ENCODE measurements at regions not wholly inside any gene's neighbourhood (a gene's known extent, or its start where the extent isn't known, plus 50 kb on each side); places are given as distances from the start of the nearest gene placed in this dataset.

DNA sequence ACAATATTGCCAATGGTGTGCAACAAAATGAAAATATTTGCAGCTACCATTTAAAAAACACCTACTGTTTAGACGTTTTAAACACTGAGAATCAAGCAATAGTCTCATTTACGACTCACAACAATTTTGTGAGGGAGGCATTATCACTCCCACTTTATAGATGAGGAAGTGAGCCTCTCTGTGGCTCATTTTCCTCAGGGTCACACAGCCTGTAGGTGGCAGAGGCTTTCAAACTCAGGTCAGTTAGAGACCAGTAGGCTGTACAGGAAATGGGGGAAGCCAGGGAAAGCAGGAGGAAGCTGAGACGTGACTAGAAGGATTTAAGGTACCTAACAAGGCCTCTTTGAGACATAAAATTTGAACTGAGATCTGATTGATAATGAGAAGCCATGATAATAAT is 95.0 kb upstream of the ZNF521 start:
- Histone ChIP-seq H2AFZ (ENCODE audit: low read depth, low read length, poor library complexity, severe bottlenecking) (no peak overlapping the region), H3K4me2 (ENCODE audit: low read length) (no peak overlapping the region), H3K4me1 (ENCODE audit: control insufficient read depth in 1 of 2, insufficient read depth in 2 of 2, low read length in 2 of 2) (no peaks in the 10 kb centered on the region), H3K27me3 (ENCODE audit: insufficient read depth, low read length) (no peaks in the 10 kb centered on the region), H4K20me1 (ENCODE audit: insufficient read depth) (no peaks in the 10 kb centered on the region), H3K36me3 (ENCODE audit: control insufficient read depth in 1 of 2, insufficient read depth in 2 of 2, low read length in 2 of 2) (no peaks in the 10 kb centered on the region), H3K9ac (ENCODE audit: low read length) (no peak overlapping the region), H3K27ac (ENCODE audit: low read depth, low read length) (no peak overlapping the region), H3K79me2 (ENCODE audit: insufficient read depth, low read length) (no peaks in the 10 kb centered on the region), H3K4me3 (replicated peaks in 1 of 2; ENCODE audit: low read depth in 1 of 2, low read length in 2 of 2) (no peak overlapping the region), H3K9me2 (ENCODE audit: insufficient read depth) (no peaks in the 10 kb centered on the region), H3K9me3 (ENCODE audit: control insufficient read depth in 1 of 2, insufficient read depth in 1 of 2, low read depth in 1 of 2, low read length in 2 of 2) (no peaks in the 10 kb centered on the region)
- ChIA-PET POLR2A (no interaction called here), RAD21 (ENCODE audit: low non-redundant PET in 1 of 2, low total read pairs in 2 of 2, uncharacterized antibody in 2 of 2, unreplicated experiment in 2 of 2) (no interaction called here), CTCF (no interaction called here)
- ATAC-seq: no peak
- intact Hi-C loops (cut with micrococcal nuclease): no loop called here
- BruUV-seq (replicated peaks): no TSS peak
- TF ChIP-seq RAD21 (IDR thresholded peaks at IDR 0.05; ENCODE audit: low read depth): no peak
- TF ChIP-seq SP1 (IDR thresholded peaks at IDR 0.05; ENCODE audit: low read depth): no peak
- TF ChIP-seq EGR1 (IDR thresholded peaks at IDR 0.05; ENCODE audit: low read depth): no peak
- TF ChIP-seq EZH2phosphoT487 (IDR thresholded peaks at IDR 0.05; ENCODE audit: borderline replicate concordance): no peak
- no peak for TF ChIP-seq CEBPB (IDR thresholded peaks at IDR 0.05; ENCODE audit: low read depth)
- TF ChIP-seq POLR2AphosphoS5 (IDR thresholded peaks at IDR 0.05; ENCODE audit: low read depth, low read length): no peak
- TF ChIP-seq SIN3A (IDR thresholded peaks at IDR 0.05; ENCODE audit: low read depth): no peak
- TF ChIP-seq CBX3 (IDR thresholded peaks at IDR 0.05; ENCODE audit: low read depth): no peak
- TF ChIP-seq, protein P1, sequence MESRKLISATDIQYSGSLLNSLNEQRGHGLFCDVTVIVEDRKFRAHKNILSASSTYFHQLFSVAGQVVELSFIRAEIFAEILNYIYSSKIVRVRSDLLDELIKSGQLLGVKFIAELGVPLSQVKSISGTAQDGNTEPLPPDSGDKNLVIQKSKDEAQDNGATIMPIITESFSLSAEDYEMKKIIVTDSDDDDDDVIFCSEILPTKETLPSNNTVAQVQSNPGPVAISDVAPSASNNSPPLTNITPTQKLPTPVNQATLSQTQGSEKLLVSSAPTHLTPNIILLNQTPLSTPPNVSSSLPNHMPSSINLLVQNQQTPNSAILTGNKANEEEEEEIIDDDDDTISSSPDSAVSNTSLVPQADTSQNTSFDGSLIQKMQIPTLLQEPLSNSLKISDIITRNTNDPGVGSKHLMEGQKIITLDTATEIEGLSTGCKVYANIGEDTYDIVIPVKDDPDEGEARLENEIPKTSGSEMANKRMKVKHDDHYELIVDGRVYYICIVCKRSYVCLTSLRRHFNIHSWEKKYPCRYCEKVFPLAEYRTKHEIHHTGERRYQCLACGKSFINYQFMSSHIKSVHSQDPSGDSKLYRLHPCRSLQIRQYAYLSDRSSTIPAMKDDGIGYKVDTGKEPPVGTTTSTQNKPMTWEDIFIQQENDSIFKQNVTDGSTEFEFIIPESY (IDR thresholded peaks at IDR 0.05; ENCODE audit: extremely low read depth, insufficient replicate concordance, low read length): no peak
- TF ChIP-seq, protein P2, sequence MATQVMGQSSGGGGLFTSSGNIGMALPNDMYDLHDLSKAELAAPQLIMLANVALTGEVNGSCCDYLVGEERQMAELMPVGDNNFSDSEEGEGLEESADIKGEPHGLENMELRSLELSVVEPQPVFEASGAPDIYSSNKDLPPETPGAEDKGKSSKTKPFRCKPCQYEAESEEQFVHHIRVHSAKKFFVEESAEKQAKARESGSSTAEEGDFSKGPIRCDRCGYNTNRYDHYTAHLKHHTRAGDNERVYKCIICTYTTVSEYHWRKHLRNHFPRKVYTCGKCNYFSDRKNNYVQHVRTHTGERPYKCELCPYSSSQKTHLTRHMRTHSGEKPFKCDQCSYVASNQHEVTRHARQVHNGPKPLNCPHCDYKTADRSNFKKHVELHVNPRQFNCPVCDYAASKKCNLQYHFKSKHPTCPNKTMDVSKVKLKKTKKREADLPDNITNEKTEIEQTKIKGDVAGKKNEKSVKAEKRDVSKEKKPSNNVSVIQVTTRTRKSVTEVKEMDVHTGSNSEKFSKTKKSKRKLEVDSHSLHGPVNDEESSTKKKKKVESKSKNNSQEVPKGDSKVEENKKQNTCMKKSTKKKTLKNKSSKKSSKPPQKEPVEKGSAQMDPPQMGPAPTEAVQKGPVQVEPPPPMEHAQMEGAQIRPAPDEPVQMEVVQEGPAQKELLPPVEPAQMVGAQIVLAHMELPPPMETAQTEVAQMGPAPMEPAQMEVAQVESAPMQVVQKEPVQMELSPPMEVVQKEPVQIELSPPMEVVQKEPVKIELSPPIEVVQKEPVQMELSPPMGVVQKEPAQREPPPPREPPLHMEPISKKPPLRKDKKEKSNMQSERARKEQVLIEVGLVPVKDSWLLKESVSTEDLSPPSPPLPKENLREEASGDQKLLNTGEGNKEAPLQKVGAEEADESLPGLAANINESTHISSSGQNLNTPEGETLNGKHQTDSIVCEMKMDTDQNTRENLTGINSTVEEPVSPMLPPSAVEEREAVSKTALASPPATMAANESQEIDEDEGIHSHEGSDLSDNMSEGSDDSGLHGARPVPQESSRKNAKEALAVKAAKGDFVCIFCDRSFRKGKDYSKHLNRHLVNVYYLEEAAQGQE (IDR thresholded peaks at IDR 0.05; ENCODE audit: low read depth): no peak
- TF ChIP-seq ZFX (IDR thresholded peaks at IDR 0.05): no peak
- TF ChIP-seq POLR2A (IDR thresholded peaks at IDR 0.05; ENCODE audit: borderline replicate concordance, extremely low read depth, insufficient read depth, insufficient read length): no peak
- TF ChIP-seq, protein P3, sequence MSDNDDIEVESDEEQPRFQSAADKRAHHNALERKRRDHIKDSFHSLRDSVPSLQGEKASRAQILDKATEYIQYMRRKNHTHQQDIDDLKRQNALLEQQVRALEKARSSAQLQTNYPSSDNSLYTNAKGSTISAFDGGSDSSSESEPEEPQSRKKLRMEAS (IDR thresholded peaks at IDR 0.05): no peak
- no peak for TF ChIP-seq SRF (IDR thresholded peaks at IDR 0.05; ENCODE audit: low read depth)
- TF ChIP-seq YY1 (IDR thresholded peaks at IDR 0.05; ENCODE audit: extremely low read depth, insufficient replicate concordance, low read depth, low read length): no peak
- TF ChIP-seq ELF1 (IDR thresholded peaks at IDR 0.05; ENCODE audit: borderline replicate concordance, low read depth): no peak
- no peak for DNase-seq (ENCODE audit: low read depth, low spot score)

Measured in HCT116 (cell line).